ENCODE measurements at regions not wholly inside any gene's neighbourhood (a gene's known extent, or its start where the extent isn't known, plus 50 kb on each side); places are given as distances from the start of the nearest gene placed in this dataset.

- DNase-seq: no peak
These were observed 661.9 kb downstream of the ETS1 start for GRCh38 chr11:127925475-127925874.

- DNase-seq: peak in 1 of 2 experiments; percentile 13
These were observed 668.0 kb downstream of the ETS1 start for GRCh38 chr11:127919206-127920000.

GRCh38 chr11:127902382-127902781 is 685.0 kb downstream of the ETS1 start:
- DNase-seq: no peak

- DNase-seq: no peak
These were observed 688.7 kb downstream of the ETS1 start for GRCh38 chr11:127898422-127899365.

GRCh38 chr11:127895776-127896175 is 691.6 kb downstream of the ETS1 start:
- no peak for DNase-seq

GRCh38 chr11:127894316-127894715 is 693.0 kb downstream of the ETS1 start:
- DNase-seq: no peak

- no peak for DNase-seq
These were observed 697.2 kb downstream of the ETS1 start for GRCh38 chr11:127890030-127890615.

GRCh38 chr11:127888386-127888785 is 699.0 kb downstream of the ETS1 start:
- DNase-seq: no peak

- no peak for DNase-seq
These were observed 712.2 kb downstream of the ETS1 start for GRCh38 chr11:127875131-127875530.

- DNase-seq: no peak
These were observed 713.9 kb downstream of the ETS1 start for GRCh38 chr11:127873478-127873877.

- DNase-seq: no peak
These were observed 721.2 kb downstream of the ETS1 start for GRCh38 chr11:127866109-127866508.

- DNase-seq: no peak
These were observed 722.5 kb downstream of the ETS1 start for GRCh38 chr11:127864861-127865260.

GRCh38 chr11:127862406-127862805 is 725.0 kb downstream of the ETS1 start:
- peak in 1 of 2 experiments; percentile 22 for DNase-seq

- no peak for DNase-seq
These were observed 727.4 kb downstream of the ETS1 start for GRCh38 chr11:127859941-127860354.

- no peak for DNase-seq
These were observed 742.5 kb downstream of the ETS1 start for GRCh38 chr11:127844876-127845275.

- DNase-seq: peak in 1 of 2 experiments; percentile 53
These were observed 743.6 kb downstream of the ETS1 start for GRCh38 chr11:127843483-127844396.

- DNase-seq: no peak
These were observed 762.2 kb downstream of the ETS1 start for GRCh38 chr11:127825183-127825582.

GRCh38 chr11:127818625-127819024 is 768.7 kb downstream of the ETS1 start:
- DNase-seq: no peak

- DNase-seq: no peak
These were observed 770.4 kb downstream of the ETS1 start for GRCh38 chr11:127816962-127817361.

GRCh38 chr11:127815331-127815730 is 772.0 kb downstream of the ETS1 start:
- DNase-seq: no peak

- DNase-seq: no peak
These were observed 780.9 kb downstream of the ETS1 start for GRCh38 chr11:127806501-127806900.

GRCh38 chr11:127805771-127806170 is 781.6 kb downstream of the ETS1 start:
- no peak for DNase-seq
